ENCODE measurements at regions not wholly inside any gene's neighbourhood (a gene's known extent, or its start where the extent isn't known, plus 50 kb on each side); places are given as distances from the start of the nearest gene placed in this dataset.

GRCh38 chrX:46039526-46039925 is 505.7 kb downstream of the ZNF674 start:
- TF ChIP-seq POLR2A (IDR thresholded peaks at IDR 0.05; ENCODE audit: low read depth, low read length) = no peak
- TF ChIP-seq CTCF (IDR thresholded peaks at IDR 0.05; ENCODE audit: extremely low read depth in 1 of 2, insufficient read depth in 1 of 2, low read depth in 1 of 2, low read length in 2 of 2) = no peak
